ENCODE measurements at regions not wholly inside any gene's neighbourhood (a gene's known extent, or its start where the extent isn't known, plus 50 kb on each side); places are given as distances from the start of the nearest gene placed in this dataset.

GRCh38 chrX:36462142-36462541 is 542.6 kb downstream of the CFAP47 start:
- Histone ChIP-seq H3K27me3 (replicated peaks; ENCODE audit: insufficient read depth, low read length) (no peaks in the 10 kb centered on the region), H4K20me1 (ENCODE audit: insufficient read depth, low read length) (no peaks in the 10 kb centered on the region), H3F3A (ENCODE audit: insufficient read depth, low read length) (no peaks in the 10 kb centered on the region), H3K36me3 (replicated peaks; ENCODE audit: insufficient read depth, low read length) (no peaks in the 10 kb centered on the region), H3K9me3 (replicated peaks; ENCODE audit: insufficient read depth, low read length) (no peaks in the 10 kb centered on the region), H3K4me1 (ENCODE audit: low read length) (no peaks in the 10 kb centered on the region), H3K79me2 (ENCODE audit: low read length) (no peaks in the 10 kb centered on the region), H3K4me2 (ENCODE audit: low read depth, low read length) (no peak overlapping the region), H3K27ac (ENCODE audit: low read length) (no peak overlapping the region), H3K4me3 (ENCODE audit: low read length) (no peak overlapping the region), H2AFZ (ENCODE audit: low read length) (no peak overlapping the region), H3K9ac (ENCODE audit: low read length) (no peak overlapping the region), H3K9me2 (replicated peaks; ENCODE audit: insufficient read depth, low read length) (no peaks in the 10 kb centered on the region)
- TF ChIP-seq CTCF (IDR thresholded peaks at IDR 0.05; ENCODE audit: low read length) (no peak), EZH2phosphoT487 (IDR thresholded peaks at IDR 0.05; ENCODE audit: low read length) (no peak), EZH2 (optimal IDR thresholded peaks at IDR 0.05; ENCODE audit: low read depth, low read length) (no peak)
- DNase-seq: no peak

- Histone ChIP-seq H3K36me3 (replicated peaks; ENCODE audit: insufficient read depth, low read length) (no peaks in the 10 kb centered on the region), H3K9ac (ENCODE audit: low read length) (no peak overlapping the region), H3K9me3 (replicated peaks; ENCODE audit: insufficient read depth, low read length) (no peaks in the 10 kb centered on the region), H3K4me1 (ENCODE audit: low read length) (no peaks in the 10 kb centered on the region), H3K27me3 (replicated peaks; ENCODE audit: insufficient read depth, low read length) (no peaks in the 10 kb centered on the region), H3K4me2 (ENCODE audit: low read depth, low read length) (no peak overlapping the region), H3K4me3 (ENCODE audit: low read length) (no peak overlapping the region), H2AFZ (ENCODE audit: low read length) (no peak overlapping the region), H3K79me2 (ENCODE audit: low read length) (no peaks in the 10 kb centered on the region), H3F3A (ENCODE audit: insufficient read depth, low read length) (no peaks in the 10 kb centered on the region), H3K27ac (ENCODE audit: low read length) (no peak overlapping the region), H4K20me1 (ENCODE audit: insufficient read depth, low read length) (no peaks in the 10 kb centered on the region), H3K9me2 (replicated peaks; ENCODE audit: insufficient read depth, low read length) (no peaks in the 10 kb centered on the region)
- DNase-seq: no peak
- TF ChIP-seq CTCF (IDR thresholded peaks at IDR 0.05; ENCODE audit: low read length) (no peak), EZH2 (optimal IDR thresholded peaks at IDR 0.05; ENCODE audit: low read depth, low read length) (no peak), EZH2phosphoT487 (IDR thresholded peaks at IDR 0.05; ENCODE audit: low read length) (no peak)
Observed at GRCh38 chrX:36480441-36480990, 527.6 kb upstream of the FAM47C start.

- Histone ChIP-seq H3K9me2 (replicated peaks; ENCODE audit: insufficient read depth, low read length) (no peaks in the 10 kb centered on the region), H3K9me3 (replicated peaks; ENCODE audit: insufficient read depth, low read length) (no peaks in the 10 kb centered on the region), H3K9ac (ENCODE audit: low read length) (no peak overlapping the region), H3F3A (ENCODE audit: insufficient read depth, low read length) (no peaks in the 10 kb centered on the region), H3K4me1 (ENCODE audit: low read length) (no peaks in the 10 kb centered on the region), H3K79me2 (ENCODE audit: low read length) (no peaks in the 10 kb centered on the region), H2AFZ (ENCODE audit: low read length) (no peak overlapping the region), H3K27me3 (replicated peaks; ENCODE audit: insufficient read depth, low read length) (no peaks in the 10 kb centered on the region), H3K4me3 (ENCODE audit: low read length) (no peak overlapping the region), H4K20me1 (ENCODE audit: insufficient read depth, low read length) (no peaks in the 10 kb centered on the region), H3K4me2 (ENCODE audit: low read depth, low read length) (no peak overlapping the region), H3K36me3 (replicated peaks; ENCODE audit: insufficient read depth, low read length) (no peaks in the 10 kb centered on the region), H3K27ac (ENCODE audit: low read length) (no peak overlapping the region)
- TF ChIP-seq CTCF (IDR thresholded peaks at IDR 0.05; ENCODE audit: low read length) (no peak), EZH2phosphoT487 (IDR thresholded peaks at IDR 0.05; ENCODE audit: low read length) (no peak), EZH2 (optimal IDR thresholded peaks at IDR 0.05; ENCODE audit: low read depth, low read length) (no peak)
- DNase-seq: no peak
Observed at GRCh38 chrX:36501169-36501702, 506.9 kb upstream of the FAM47C start.
